ENCODE measurements at regions not wholly inside any gene's neighbourhood (a gene's known extent, or its start where the extent isn't known, plus 50 kb on each side); places are given as distances from the start of the nearest gene placed in this dataset.

GRCh38 chr17:34071886-34072420 is 183.1 kb upstream of the CCL2 start:
- TF ChIP-seq CTCF (IDR thresholded peaks at IDR 0.05): no peak
- no peak for TF ChIP-seq EZH2 (IDR thresholded peaks at IDR 0.05; ENCODE audit: borderline replicate concordance, insufficient read depth, low read depth, low read length, poor library complexity, severe bottlenecking)
